Hematopoietic multipotent progenitor cell treated with erythropoietin and hydrocortisone succinate and interleukin-3 and kit ligand, for 6 days (in vitro differentiated cells): ENCODE measurements at regions not wholly inside any gene's neighbourhood (a gene's known extent, or its start where the extent isn't known, plus 50 kb on each side); places are given as distances from the start of the nearest gene placed in this dataset.

Experiments
- DNase-seq: peaks from one replicate; pipeline ENCODE4 v3.0.0-alpha.2; 2015

DNA sequence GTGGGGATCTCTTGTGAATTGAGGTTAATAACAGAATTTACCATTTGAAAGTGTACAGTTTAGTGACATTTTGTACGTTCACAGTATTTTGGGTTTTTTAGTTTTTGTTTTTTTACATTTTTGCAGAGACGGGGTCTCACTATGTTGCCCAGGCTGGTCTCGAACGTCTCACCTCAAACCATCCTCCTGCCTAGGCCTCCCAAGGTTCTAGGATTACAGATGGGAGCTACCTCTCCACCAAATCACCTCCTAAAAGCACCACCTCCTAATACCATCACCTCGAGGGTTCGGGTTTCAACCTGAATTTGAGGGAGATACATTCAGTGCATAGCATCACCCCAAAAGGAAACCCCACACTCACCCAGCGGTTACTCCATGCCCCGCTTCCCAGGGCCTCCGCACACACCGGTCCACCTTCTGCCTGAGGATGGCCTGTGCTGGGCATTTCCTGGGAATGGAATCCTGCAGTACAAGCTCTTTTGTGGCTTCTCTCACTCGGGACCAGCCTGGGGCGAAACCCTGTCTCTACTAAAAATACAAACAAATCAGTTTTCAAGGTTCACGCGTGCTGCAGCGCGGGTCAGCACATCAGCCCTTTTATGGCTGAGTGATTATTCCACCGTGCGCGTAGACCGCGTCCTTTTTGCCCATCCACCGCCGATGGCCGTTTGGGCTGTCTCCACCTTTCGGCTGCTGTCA is 182.7 kb upstream of the CIBAR2 start:
- DNase-seq, result no peak

DNA sequence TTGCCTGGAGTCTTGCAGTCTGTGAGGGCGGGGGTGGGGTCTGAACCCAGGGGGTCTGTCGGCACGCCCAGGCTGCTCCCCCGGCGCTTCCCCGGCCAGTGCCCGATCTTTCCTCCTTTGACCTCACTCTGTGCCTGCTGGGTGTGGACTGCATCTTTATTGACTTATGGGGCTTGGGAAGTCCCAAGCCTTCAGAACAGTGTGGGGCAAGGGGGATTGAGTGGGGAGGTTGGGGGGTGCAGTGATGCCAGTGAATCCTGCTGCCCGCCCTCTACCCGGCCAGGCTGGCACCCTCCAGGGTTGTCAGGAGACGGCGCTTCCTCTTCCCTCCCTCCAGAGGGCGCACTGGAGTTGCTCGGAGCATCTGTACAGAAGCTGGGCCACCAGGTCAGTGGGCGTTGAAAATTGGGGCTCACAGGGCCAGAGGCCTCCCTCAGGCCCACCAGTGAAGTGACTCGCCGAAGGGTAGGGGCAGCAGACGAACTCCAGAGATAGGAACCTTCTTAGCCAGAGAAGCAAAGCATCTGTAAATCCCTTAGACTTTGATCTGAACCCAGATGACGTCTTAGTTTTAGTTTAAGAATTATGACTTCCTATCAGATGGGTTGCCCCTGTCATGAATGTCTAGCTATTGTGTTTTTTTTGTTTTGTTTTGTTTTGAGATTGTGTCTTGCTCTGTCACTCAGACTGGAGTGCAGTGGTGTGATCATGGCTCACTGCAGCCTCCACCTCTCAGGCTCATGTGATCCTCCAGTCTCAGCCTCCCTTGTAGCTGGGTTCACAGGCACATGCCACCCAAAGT is 184.8 kb upstream of the CIBAR2 start:
- peak; percentile 79 for DNase-seq

DNA sequence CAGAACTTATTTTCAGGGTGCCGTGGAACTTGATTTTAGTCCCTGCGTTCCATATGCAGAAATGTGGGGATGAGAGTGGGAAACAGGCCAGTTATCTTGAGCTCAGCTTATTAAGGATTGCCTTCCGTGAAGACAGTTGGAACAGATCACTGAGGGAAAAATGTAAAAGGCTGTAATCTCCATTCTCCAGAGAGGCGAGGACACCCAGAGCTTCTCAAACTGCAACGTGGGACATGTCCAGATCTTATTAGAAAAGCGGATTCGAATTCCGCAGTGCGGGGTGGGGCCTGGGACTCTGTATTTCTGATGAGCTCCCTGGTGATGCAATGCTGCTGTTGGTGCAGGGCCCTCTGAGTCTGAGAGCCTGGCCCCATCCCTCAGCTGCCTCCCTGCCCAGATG is 185.6 kb upstream of the CIBAR2 start:
- no peak for DNase-seq

DNA sequence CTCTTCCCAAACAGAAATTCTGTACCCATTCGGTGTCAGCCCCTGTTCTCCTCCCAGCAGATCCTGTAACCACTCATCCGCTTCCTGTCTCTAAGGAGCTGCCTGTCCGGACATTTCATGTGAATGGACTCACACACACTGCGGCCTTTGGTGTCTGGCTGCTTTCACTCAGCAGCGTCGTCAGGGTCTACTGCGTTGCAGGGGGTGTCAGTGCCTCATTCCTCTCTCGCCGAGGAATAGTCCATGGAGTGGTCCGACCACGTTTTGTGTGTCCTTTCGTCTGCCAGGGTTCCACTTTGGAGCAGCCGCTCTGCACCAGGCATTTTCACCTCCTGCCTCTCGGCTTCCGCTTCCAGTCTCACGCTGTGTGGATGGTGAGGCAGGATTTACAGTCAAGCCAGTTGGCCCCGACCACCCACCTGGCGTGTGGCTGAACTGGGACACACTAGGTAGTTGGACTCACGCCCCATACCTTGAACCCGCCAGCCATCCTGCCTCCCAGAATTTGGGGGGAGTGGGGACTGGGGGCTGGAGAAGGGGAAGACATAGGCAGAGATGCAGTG is 188.2 kb upstream of the CIBAR2 start:
- DNase-seq, result no peak

DNA sequence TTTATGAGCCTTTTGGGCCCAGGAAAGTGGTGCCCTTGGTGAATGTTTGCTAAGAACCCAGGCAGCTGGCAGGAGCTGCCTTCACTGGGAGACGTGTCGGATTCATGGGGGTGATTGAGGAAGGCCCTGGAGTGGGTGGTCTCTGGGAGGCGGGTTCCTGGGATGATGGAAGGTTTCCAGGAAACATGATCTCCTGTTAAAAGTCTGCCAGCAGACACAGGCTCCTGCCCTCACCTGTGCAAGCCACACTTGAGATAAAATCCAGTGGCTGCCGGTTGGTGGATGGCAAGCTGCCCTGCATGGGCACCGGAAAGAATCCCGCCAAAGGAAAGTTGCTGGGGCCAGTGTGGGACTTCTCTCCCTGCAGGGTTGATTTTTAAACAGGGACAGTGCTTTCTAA is 189.0 kb upstream of the CIBAR2 start:
- DNase-seq, result no peak

DNA sequence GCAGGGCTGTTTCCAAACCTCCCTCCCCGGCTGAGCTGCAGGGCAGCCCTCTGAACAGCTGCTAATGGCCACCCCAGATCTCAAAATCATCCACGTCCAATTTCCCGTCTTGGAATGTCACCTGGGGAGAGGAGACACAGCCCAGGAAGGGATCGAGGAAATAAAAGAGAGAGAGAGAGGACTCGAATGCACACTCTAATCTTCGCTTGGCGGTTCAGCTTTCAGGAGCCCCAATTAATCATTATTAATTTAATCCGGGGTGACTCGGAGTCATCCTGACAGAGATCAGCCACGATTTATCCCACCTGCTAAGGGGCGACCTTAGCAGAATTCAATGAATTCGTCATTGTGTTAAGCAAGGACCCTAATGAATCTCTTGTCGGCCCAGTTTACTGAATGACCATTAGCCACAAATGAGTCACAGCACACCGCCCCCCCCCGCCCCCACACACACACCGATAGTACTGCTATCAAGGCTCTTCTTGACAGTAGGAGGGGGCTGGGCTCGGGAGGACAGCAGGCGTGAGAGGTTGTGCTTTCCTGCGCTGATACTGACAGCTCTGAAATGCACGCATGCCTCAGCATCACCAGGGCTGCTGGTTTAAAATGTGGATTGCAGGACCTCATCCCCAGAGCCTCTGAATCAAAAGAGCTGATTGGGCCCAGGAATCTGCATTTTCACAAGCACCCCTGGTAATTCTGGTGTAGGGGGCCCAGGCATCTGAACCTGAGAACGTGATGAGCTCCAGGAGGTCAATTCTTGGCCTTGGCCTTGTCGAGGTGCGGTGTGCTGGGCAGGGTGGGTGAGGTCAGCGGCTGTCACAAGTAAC is 190.0 kb upstream of the CIBAR2 start:
- DNase-seq, result no peak

DNA sequence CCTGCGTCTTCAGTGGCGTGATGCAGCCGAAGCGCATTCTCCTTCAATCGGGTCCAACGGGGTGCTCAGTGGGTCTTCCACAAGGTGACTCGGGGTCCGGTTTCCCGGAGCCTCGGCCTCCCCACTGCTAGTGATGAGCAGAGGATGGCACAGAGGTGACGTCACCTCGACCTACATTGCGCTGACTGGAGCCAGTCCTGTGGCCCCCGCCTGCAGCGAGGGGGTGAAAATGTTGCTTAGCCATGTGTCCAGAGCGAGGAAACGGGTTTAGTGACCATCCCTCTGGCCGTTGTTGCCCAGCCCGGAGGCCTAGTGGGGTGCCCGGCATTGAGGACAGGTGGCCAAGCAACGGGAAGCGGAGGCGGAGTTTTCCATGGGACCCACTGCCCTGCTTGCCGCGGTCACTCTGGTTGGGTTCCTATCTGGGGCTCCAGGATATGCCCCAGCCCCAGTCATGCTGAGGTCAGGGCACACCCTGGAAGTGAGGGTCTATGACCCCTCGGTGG is 190.6 kb upstream of the CIBAR2 start:
- no peak for DNase-seq

DNA sequence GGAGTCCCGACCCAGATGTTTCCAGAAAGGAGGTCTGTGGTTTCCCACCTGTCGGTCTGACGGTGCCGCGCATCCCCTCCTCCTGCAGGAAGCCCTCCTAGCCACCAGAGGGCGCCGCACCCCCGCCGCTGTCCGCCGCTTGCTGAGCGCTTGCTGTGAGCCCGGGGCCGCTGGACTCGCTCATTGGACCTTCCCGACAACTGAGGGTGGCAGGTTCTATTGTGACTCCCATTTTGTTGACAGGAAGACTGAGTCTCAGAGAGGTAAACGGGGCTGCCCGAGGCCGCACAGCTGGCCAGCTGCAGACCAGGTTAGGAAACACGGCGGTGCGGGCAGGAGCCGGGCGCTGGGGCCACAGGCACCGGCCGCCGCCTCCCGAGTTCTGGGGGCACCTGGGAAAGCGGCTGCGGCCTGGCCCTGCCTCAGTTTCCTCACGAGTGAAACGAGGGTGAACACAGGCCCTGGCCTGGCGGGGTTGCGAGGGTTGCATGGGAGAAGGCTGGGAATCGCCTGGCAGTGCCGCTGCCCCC is 191.1 kb upstream of the CIBAR2 start:
- DNase-seq, result peak; percentile 85

DNA sequence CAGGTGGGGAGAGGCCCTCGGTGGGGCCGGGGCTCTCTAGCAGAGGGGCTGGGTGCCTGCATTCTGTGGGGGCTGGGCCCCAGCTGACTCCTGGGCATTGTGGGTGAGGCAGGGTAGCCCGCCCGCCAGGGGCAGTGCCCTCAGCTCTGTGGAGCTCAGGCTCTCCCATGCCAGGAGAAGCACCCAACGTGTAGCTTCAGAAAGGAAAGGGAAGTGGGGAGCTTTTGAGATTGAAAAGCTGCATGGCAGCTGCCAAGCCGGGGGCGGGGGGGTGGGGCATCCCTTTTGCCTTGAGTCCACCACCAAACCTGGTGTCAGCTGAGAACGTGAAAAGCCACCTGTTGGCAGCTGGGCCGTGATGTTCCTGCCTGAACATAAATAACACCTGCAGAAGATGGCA is 192.1 kb upstream of the CIBAR2 start:
- DNase-seq, result peak; percentile 51

DNA sequence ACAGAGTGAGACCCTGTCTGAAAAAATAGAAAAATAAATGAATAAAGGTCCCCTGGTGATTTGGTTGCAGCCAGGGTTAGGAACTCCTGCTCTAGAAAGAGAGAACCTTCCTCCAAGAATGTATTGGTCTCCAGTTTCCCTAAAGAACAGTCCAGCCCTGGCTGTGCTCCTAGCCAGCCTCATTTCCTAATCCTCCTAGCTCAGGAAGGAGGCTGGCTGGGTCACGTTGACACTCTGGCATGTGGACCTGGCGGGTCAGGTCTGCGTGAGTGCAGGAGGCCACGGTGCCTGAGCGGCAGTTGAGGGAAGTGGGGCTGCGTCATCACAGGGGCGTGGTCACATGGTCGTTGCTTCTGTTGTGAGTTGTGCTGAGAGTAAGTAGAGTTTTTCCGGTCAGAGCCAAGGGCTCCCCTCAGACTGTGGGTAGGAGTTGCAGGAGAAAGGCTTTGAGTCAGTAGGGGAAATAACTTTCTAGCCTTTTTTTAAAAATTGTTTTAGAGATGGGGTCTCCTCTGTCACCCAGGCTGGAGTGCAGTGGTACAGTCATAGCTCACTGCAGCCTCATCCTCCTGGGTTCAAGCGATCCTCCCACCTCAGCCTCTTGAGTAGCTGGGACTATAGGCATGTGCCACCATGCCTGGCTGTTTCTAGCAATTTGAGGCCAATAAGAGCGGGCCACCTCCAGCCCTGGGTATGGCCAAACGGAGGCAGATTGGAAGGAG is 194.0 kb upstream of the CIBAR2 start:
- peak; percentile 93 for DNase-seq

DNA sequence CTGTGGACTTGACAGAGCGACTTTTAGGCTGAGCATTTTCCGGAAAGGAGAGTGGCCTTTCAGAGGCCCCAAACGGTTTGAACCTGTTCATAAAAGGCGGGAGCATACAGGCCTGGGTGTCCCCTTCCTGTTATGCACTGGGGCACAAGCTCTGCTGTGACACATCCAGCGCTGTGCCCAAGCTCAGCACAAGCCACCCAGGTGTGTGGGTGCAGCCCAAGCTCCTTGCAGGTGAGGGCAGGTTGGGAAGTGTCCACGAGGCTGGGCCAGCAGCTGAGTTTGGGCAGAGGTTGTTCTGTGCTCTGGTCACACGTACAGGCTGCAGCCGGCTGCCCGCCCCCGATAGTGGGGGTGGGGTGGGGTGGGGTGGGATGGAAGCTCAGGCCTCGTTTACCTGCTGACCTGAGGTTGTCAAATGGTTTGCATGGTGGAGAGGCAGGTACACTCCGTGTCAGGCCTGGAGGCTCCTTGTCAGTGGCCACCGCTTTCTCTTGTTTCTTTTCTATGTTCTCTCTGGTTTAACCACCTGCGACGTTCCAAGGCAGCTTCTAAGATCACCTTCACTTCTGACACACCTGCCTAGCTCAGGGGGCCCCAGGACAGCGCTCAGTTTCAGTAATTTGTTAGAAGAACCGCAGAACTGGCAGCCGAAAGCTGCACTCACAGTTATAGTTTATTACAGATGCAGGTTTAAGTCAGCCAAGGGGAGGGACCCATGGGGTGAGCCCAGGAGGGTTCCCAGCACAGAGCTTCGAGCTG is 194.7 kb upstream of the CIBAR2 start:
- DNase-seq, result no peak

DNA sequence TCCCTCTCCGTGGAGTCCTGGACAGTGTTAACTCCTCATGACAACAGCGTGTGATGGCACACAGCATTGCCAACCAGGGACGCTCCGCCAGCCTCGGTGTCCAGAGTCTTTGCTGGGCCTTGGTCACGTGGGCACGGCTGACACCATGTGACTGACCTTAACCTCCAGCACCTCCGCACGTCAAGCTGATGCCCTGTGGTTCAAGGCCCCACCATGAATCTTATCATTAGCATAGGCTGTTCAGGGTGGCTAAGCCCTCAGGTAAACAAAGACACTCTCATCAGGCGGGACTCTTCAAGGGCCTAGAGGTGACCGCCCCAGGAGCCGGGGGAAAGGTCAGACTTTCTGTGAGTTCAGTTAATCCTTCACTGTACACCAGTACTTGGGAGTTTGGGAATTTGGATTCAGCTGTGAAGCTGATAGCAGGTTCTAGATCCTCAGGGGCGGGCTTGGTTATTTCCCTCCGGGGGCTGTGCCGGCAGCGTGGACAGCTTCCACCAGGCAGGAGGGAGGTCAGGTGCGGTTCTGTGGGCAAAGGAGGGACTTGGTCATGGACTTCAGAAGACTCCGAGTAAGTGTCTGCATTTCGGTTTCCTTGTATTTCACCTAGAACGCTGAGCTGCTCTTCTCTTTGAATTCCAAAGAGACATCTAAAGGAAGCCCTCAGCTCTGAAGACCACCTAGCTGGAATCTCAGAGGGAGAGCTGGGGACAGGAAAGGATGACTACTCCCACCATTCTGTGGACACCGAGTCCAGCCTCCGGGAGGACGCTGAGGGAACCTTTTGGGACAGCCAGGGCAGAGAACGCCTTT is 195.5 kb upstream of the CIBAR2 start:
- no peak for DNase-seq

DNA sequence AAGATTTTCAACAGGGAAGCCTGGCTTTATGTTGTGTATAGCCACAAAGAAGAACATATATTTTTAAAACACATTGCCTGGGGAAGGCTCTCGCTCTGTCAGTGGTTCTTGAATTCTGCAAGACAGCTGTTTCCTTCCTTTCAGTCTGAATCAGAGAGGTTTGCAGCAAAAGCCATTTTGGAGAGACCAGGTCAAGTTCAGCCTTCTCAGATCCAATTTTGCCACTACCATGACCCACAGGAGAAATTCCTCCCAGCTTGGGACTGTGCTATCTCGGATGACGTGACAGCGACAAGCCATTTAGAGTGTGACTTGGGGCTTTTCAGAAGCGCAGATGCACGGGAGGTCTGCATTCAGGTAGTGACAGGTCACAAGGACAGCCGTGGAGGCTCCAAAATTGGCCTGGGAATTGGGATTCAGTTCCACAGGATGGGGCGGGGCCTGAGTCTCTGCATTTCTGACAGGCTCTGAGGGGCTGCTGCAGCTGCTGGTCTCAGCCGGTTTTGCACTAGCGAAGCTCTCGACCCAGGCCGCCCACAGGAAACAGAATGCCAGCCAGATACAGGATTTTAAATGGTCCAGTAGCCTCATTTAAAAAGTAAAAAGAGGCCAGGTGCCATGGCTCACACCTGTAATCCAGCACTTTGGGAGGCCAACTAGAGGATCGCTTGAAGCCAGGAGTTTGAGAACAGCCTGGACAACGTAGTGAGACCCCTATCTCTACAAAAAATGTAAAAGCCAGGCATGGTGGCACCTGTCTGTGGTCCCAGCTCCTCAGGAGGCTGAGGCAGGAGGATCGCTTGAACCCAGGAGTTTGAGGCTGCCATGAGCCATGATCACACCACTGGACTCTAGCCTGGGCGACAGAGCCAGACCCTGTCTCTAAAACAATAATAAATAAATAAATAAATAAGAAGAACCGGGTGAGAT is 196.6 kb upstream of the CIBAR2 start:
- no peak for DNase-seq

DNA sequence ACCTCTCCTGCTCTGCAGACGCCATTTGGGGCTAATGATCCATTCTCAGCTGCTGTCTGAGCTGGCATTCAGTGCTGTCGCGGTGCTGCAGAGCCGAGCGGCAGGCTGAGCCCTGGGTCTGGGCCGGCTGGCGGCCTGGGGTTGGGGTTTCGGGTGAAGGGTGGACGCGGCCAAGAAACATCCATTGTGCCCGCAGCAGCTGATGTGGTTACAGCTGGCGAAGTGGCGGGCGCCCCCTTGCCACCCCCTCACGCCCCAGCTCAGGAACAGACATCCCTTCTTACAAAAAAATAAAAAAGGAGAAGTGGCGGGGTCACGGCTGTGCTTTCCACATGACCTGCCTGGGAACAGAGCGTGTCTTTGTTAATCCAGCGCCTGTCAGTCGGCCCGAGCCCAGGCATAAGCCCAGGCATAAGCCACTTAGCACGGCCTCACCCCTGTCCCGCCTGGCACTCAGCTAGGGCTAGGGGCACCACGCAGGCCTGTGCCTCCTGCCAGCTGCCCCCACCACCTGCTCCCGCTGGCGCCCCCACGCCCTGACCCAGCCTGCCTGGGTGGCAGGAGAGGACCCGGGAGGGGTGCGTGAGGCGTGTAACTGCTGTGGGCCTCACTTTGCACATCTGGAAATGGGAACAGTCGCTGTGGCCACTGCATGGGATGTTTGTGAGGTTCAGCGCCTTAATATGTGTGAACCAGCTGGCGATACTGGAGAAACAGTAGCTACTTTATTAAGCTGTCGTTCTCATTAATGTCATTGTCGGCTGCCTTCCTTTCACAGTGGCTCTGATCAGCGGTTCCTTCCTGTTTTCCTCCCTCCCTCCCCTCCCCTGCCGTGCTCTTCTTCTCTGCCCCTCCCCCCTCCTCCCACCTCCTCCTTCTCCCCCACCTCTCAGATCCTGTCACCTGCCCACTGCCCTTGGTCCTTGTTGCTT is 197.7 kb upstream of the CIBAR2 start:
- peak; percentile 77 for DNase-seq

DNA sequence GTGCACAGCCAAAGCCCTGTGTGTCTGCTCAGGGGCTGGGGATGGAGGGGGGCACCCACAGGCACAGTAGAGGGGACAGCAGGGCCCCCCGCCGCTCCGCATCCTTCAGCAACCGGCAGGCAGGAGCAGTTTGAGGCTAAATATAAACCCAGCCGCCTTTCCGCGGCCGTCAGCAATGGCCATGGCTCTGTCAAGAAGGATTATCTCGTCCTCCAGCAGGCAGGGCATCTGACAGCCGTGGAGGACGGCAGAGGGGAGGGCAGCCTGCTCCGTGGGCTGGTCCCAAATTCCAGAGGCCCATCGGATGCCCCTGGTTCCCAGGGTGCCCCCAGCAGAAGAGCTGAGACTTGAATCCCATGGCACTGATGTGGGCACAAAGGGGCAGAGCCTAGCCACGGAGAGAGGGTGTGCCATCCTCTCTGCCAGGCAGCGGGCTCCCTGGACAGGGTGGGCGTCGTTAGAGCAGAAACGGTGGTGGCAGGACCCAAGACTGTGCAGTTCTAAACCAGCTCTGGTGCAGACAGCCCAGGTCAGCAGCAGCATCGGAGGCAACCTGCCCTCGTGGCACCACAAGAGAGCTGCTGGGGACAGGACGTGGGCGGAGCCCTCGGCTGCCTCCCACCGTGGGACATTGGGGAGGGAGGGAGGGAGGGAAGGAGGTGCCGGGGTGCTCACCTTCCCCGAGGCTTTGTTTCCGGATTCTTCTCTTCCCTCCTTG is 198.8 kb upstream of the CIBAR2 start:
- DNase-seq, result peak; percentile 47

DNA sequence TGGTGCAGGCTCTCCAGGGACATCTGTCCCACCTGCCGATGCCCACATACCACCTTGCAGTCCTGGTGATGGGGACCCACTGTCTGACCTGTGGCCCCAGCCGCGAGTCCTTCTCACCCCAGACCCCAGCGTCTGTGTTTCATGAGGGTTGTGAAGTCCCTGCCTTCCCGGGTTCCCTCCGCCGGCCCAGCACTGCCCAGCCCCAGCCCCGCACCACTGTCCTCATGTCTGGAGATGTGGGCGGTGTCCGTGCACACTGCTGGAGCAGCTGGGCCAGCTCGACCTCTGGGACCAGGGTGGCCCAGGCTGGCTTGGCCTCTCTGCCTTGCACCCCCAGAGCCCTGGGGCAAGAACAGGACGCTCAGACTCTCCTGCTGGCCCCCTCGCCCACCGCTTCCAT is 199.5 kb upstream of the CIBAR2 start:
- DNase-seq, result no peak

DNA sequence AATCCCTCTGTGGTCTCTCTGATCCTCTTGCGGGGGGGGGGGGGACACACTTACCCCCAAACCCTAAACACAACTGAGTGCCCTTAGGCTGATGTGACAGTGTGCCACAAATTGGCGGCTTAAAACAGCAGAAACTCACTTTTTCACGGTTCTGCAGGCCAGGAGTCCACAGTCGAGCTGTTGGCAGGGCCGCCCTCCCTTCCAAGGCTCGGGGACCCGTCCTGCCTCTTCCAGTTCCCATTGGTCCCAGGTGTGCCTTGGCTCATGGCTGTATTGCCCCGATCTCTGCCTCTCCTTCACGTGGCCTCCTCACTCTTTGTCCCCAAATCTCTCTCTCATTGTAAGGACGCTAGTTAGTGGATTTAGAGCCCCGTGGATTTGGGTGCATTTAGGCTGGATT is 199.9 kb upstream of the CIBAR2 start:
- DNase-seq, result no peak
